M059J (cell line): ENCODE measurements at regions not wholly inside any gene's neighbourhood (a gene's known extent, or its start where the extent isn't known, plus 50 kb on each side); places are given as distances from the start of the nearest gene placed in this dataset.

Experiments used
- DNase-seq: peaks from one replicate; pipeline ENCODE4 v3.0.0-alpha.2; 2012; ENCODE audit warnings: low read depth

GRCh38 chr1:4366091-4366490 lies 288.3 kb upstream of the AJAP1 start:
- no peak for DNase-seq

GRCh38 chr1:4367230-4367777 lies 287.1 kb upstream of the AJAP1 start:
- no peak for DNase-seq

GRCh38 chr1:4369335-4369734 lies 285.1 kb upstream of the AJAP1 start:
- DNase-seq: no peak

GRCh38 chr1:4371849-4372248 lies 282.6 kb upstream of the AJAP1 start:
- DNase-seq: no peak

GRCh38 chr1:4375812-4376211 lies 278.6 kb upstream of the AJAP1 start:
- peak; percentile 58 for DNase-seq

- DNase-seq: peak; percentile 35
Observed at GRCh38 chr1:4379451-4380175, 274.8 kb upstream of the AJAP1 start.

GRCh38 chr1:4380564-4381168 lies 273.7 kb upstream of the AJAP1 start:
- peak; percentile 67 for DNase-seq

- DNase-seq: no peak
Observed at GRCh38 chr1:4393191-4393590, 261.2 kb upstream of the AJAP1 start.

- no peak for DNase-seq
Observed at GRCh38 chr1:4394366-4394765, 260.0 kb upstream of the AJAP1 start.

- peak; percentile 21 for DNase-seq
Observed at GRCh38 chr1:4395158-4395557, 259.3 kb upstream of the AJAP1 start.

GRCh38 chr1:4395676-4396075 lies 258.7 kb upstream of the AJAP1 start:
- DNase-seq: no peak

- no peak for DNase-seq
Observed at GRCh38 chr1:4396551-4396950, 257.9 kb upstream of the AJAP1 start.

GRCh38 chr1:4397196-4397595 lies 257.2 kb upstream of the AJAP1 start:
- DNase-seq: no peak

- no peak for DNase-seq
Observed at GRCh38 chr1:4402032-4402431, 252.4 kb upstream of the AJAP1 start.

GRCh38 chr1:4404854-4405590 lies 249.4 kb upstream of the AJAP1 start:
- no peak for DNase-seq

GRCh38 chr1:4407851-4408250 lies 246.6 kb upstream of the AJAP1 start:
- no peak for DNase-seq

- DNase-seq: no peak
Observed at GRCh38 chr1:4408380-4408779, 246.0 kb upstream of the AJAP1 start.

GRCh38 chr1:4411862-4412261 lies 242.5 kb upstream of the AJAP1 start:
- DNase-seq: no peak

GRCh38 chr1:4415476-4415875 lies 238.9 kb upstream of the AJAP1 start:
- no peak for DNase-seq

GRCh38 chr1:4416189-4416588 lies 238.2 kb upstream of the AJAP1 start:
- DNase-seq: no peak

- no peak for DNase-seq
Observed at GRCh38 chr1:4418021-4418420, 236.4 kb upstream of the AJAP1 start.

GRCh38 chr1:4421986-4422385 lies 232.4 kb upstream of the AJAP1 start:
- DNase-seq: no peak
